GM21423 (cell line): ENCODE measurements at regions not wholly inside any gene's neighbourhood (a gene's known extent, or its start where the extent isn't known, plus 50 kb on each side); places are given as distances from the start of the nearest gene placed in this dataset.
A peak's percentile ranks its signal among the peaks of the same experiment; 100 is the strongest.
"Not testable (repeated sequence)": the region's sequence is repeated elsewhere in the genome, so short reads cannot be mapped to it uniquely, and the experiment has no call there.

ENCODE experiments used
- ATAC-seq: cut with Tn5 transposase; IDR thresholded peaks from one replicate; pipeline ENCODE4 v1.9.1; 2021; ENCODE audit warnings: mild to moderate bottlenecking, moderate library complexity; ENCODE audit not compliant: unreplicated experiment

DNA sequence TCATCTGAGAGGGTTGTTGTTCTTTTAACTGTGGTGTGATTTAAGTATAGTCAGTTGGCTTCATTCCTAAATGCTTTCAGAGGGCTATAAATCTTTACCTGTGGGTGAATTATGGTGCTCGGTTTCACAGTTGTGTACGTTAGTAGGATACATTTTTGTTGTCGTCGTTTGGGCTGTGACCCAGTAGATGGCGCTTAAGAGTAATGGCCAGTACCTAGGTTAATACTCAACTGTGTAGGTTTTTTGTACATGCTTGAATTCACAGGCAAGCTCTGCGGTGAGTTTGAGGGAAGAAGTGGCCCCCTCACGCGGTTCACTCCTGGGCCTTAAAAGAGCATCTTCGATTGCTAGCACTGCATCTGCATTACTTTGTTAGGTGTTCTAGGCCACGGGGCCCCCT is 571.7 kb upstream of the TGIF2LX start:
- not testable (repeated sequence) for ATAC-seq

- not testable (repeated sequence) for ATAC-seq
Observed at GRCh38 chrX:89369904-89370303, 551.8 kb upstream of the TGIF2LX start.

- not testable (repeated sequence) for ATAC-seq
Observed at GRCh38 chrX:89393004-89393403, 528.7 kb upstream of the TGIF2LX start.

DNA sequence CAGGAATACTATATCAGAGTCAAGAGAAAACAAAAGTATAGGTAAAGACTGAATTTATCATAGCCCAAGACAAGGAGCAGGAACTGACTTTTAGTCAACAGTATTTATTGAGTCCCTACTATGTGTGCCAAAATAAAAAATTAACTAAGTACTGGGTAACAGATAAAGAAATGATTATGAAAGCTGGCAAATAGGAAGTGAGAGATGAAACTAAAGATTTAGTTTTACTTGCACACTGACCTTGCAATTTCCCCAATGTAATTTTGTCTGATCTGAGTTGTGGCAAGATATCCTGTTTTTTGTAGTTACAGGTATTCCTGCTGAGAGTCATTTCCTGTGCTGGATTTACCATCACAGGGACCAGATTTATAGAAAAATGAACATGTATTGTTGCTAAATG is 518.9 kb upstream of the TGIF2LX start:
- peak; percentile 43 for ATAC-seq

- ATAC-seq, result not testable (repeated sequence)
Observed at GRCh38 chrX:89405148-89405547, 516.6 kb upstream of the TGIF2LX start.

GRCh38 chrX:89416930-89417329 is 504.8 kb upstream of the TGIF2LX start:
- not testable (repeated sequence) for ATAC-seq

- not testable (repeated sequence) for ATAC-seq
Observed at GRCh38 chrX:89432652-89433231, 489.0 kb upstream of the TGIF2LX start.
